Esophagus squamous epithelium (tissue), 5 donors: ENCODE measurements at regions not wholly inside any gene's neighbourhood (a gene's known extent, or its start where the extent isn't known, plus 50 kb on each side); places are given as distances from the start of the nearest gene placed in this dataset.

ENCODE experiments used
- DNase-seq: peaks from one replicate; lab custom pipeline; 2025; lab: John Stamatoyannopoulos, UW
- H3K27ac ChIP-seq, 4 donors: fragments of 200-600 bp; sonication (generic); one replicate each; pipeline ENCODE4 v1.5.1; 2016 to 2019; ENCODE audit warnings: mild to moderate bottlenecking in 1 of 4
- H3K27me3 ChIP-seq, 4 donors: fragments of 200-600 bp; sonication (generic); 1 replicate in 3 of 4; 2 replicates in 1 of 4; pipeline versions ENCODE4 v1.5.1 to v1.6.0; 2017 to 2021; ENCODE audit warnings: antibody characterized with exemption in 1 of 4
- H3K36me3 ChIP-seq, 3 donors: fragments of 200-600 bp; sonication (generic); one replicate each; pipeline ENCODE4 v1.5.1; 2016 to 2019
- H3K4me1 ChIP-seq, 3 donors: fragments of 200-600 bp; sonication (generic); one replicate each; pipeline ENCODE4 v1.5.1; 2017 to 2019
- H3K4me3 ChIP-seq, 4 donors: fragments of 200-600 bp; sonication (generic); 1 replicate in 3 of 4; 2 replicates in 1 of 4; pipeline ENCODE4 v1.5.1; 2016 to 2019; ENCODE audit warnings: mild to moderate bottlenecking in 2 of 4, moderate library complexity in 1 of 4
- H3K9me3 ChIP-seq, 3 donors: fragments of 200-600 bp; sonication (generic); one replicate each; pipeline ENCODE4 v1.5.1; 2016 to 2019
- POLR2A ChIP-seq, 4 donors: fragments of 450-650 bp; IDR thresholded peaks; one replicate each; pipeline ENCODE4 v1.6.1; 2017; ENCODE audit warnings: antibody characterized with exemption in 4 of 4, mild to moderate bottlenecking in 4 of 4, moderate library complexity in 3 of 4
- WGBS, 2 donors: methylation state at CpG; one replicate each; pipeline ENCODE4 v1.1.5; 2018; 5-methylcytosine and 5-hydroxymethylcytosine counted together
- intact Hi-C: fragments of 100-400 bp; cut with DNase I; formaldehyde crosslinking; loops from one replicate; pipeline ENCODE4 v1.15.0; 2022
- TF ChIP-seq, protein P1 (sequence below), 6 experiments: fragments of 450-650 bp in 4 of 6; fragments of 200-600 bp in 2 of 6; sonication (generic) in 2 of 6; IDR thresholded peaks; one replicate each; pipeline ENCODE4 v1.5.1; 2016 to 2019; ENCODE audit warnings: antibody characterized with exemption in 6 of 6, mild to moderate bottlenecking in 4 of 6, moderate library complexity in 4 of 6
- donor health status: DM: yes; HTN: yes; CAD: no.

DNA sequence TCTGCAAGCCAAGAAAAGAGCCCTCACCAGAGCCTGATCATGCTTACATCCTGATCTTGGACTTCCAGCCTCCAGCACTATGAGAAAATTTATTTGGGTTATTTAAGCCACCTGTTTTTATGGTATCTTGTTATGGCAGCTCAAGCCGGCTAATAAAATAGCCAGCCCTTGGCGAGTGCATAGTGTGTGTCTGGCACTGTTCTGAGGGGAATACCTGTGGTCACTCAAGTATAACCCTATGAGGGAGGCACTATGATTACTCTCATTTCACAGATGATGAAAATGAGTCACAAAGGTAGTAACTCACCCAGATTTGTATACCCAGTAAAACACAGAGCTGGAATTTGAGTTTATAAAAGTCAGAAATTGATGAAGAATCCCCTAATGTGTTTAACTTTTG is 556.9 kb upstream of the SETBP1 start:
- Histone ChIP-seq H3K36me3 (no peaks in the 10 kb centered on the region), H3K27me3 (no peaks in the 10 kb centered on the region), H3K4me3 (no peak overlapping the region), H3K27ac (no peak overlapping the region), H3K4me1 (no peaks in the 10 kb centered on the region), H3K9me3 (no peaks in the 10 kb centered on the region)
- TF ChIP-seq POLR2A (IDR thresholded peaks at IDR 0.05), result no peak
- TF ChIP-seq, protein P1, sequence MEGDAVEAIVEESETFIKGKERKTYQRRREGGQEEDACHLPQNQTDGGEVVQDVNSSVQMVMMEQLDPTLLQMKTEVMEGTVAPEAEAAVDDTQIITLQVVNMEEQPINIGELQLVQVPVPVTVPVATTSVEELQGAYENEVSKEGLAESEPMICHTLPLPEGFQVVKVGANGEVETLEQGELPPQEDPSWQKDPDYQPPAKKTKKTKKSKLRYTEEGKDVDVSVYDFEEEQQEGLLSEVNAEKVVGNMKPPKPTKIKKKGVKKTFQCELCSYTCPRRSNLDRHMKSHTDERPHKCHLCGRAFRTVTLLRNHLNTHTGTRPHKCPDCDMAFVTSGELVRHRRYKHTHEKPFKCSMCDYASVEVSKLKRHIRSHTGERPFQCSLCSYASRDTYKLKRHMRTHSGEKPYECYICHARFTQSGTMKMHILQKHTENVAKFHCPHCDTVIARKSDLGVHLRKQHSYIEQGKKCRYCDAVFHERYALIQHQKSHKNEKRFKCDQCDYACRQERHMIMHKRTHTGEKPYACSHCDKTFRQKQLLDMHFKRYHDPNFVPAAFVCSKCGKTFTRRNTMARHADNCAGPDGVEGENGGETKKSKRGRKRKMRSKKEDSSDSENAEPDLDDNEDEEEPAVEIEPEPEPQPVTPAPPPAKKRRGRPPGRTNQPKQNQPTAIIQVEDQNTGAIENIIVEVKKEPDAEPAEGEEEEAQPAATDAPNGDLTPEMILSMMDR (IDR thresholded peaks at IDR 0.05), result no peak
- intact Hi-C loops, result no loop called here
- 50 to 54% methylated on average over 2 of the region's 2 CpGs for WGBS, 2 donors
- no peak for DNase-seq

DNA sequence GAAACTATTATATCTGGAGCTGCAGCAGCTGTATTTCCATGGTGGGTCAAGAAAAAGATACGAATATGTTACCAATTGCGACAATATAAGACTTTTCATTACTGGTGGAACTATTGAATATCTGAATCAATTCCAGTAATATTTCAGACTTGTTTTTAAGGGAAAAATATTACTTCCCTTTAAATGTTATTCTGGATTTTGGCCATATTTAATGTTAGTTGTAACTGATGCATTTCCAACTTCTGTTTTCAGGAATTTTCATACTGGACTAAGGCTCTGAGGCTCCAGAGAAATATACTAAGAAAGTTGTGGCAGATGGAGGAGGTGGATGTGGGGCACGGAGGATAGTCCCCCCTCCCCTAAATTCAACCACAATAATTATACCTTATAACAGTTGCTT is 555.2 kb upstream of the SETBP1 start:
- no peaks in the 10 kb centered on the region for H3K27me3 ChIP-seq
- no peak for DNase-seq
- H3K27ac ChIP-seq, result no peak overlapping the region
- no peak overlapping the region for H3K4me3 ChIP-seq
- TF ChIP-seq, protein P1 (IDR thresholded peaks at IDR 0.05), result no peak
- no peak for TF ChIP-seq POLR2A (IDR thresholded peaks at IDR 0.05)
- intact Hi-C loops, result no loop called here
- H3K4me1 ChIP-seq, result no peaks in the 10 kb centered on the region
- H3K36me3 ChIP-seq, result no peaks in the 10 kb centered on the region
- 91% methylated on average over 3 of the region's 3 CpGs for WGBS, 2 donors
- H3K9me3 ChIP-seq, result no peaks in the 10 kb centered on the region

DNA sequence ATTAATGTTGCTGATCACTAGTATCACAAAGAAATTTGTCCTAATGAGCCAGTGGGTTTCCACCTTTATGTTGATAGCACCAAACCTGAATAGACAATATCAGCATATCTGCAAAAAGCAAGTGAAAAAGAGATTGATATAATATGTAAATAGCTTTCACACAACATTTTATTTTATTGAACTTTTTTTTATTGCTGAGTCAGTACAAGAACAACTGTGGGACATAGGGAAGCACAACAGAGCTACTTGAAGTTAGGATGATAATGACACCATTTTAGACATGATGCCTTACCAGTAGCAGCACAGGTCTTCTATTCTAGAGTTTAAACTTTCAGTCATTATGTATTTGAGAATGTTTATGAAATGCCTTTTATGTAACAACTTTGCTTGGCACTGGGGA is 554.1 kb upstream of the SETBP1 start:
- Histone ChIP-seq H3K27ac (no peak overlapping the region), H3K4me3 (no peak overlapping the region), H3K27me3 (no peaks in the 10 kb centered on the region), H3K36me3 (no peaks in the 10 kb centered on the region), H3K4me1 (no peaks in the 10 kb centered on the region), H3K9me3 (no peaks in the 10 kb centered on the region)
- TF ChIP-seq, protein P1 (IDR thresholded peaks at IDR 0.05), result no peak
- TF ChIP-seq POLR2A (IDR thresholded peaks at IDR 0.05), result no peak
- intact Hi-C loops, result no loop called here
- no peak for DNase-seq

DNA sequence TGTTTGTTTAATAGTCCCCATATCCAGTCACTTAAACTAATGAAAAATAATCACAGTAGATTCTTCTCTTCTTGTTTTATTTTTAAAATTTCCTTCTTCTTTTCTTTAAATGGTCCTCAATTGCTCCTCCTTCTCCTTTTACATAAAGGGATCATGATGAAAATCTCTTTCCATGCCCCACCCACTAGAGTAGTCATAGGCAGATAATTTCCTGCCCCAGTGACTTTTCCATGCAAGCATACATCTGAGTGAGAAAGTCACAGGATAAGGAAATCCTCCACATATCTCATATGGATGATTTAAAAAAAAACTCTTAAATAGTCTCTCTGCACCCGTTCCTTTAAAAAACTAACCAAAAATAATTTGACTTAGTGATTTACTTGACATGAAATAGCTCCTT is 552.3 kb upstream of the SETBP1 start:
- Histone ChIP-seq H3K36me3 (no peaks in the 10 kb centered on the region), H3K9me3 (no peaks in the 10 kb centered on the region), H3K4me1 (no peaks in the 10 kb centered on the region), H3K27ac (no peak overlapping the region), H3K27me3 (no peaks in the 10 kb centered on the region), H3K4me3 (no peak overlapping the region)
- intact Hi-C loops, result no loop called here
- no peak for TF ChIP-seq POLR2A (IDR thresholded peaks at IDR 0.05)
- TF ChIP-seq, protein P1 (IDR thresholded peaks at IDR 0.05), result no peak
- 60 to 72% methylated on average over 1 of the region's 1 CpG for WGBS, 2 donors
- DNase-seq, result no peak

DNA sequence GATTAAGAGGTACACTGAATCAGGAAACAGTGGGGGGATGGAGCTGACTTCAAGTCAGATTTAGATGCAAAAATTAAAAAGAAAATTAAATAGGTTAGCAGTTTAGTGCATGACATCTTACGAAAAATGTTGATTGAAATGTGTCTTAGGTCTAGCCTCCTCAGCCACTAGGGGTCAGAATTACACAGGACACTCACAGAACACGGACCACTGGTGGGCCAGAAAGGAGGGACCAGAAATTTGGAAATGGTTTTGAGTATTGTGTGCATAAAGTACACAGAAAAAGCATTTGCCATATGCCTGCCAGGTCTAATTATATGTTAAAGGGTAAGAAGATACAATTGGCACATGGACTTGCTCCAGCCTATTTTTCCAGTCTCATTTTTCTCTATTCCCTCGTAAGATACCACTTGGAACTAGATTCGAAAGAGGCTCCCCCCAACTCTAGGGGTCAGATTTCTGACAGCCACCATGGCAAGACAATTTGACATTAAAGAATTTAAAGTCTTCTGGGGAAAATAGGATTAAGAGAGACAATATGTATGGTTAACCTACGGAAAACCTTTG is 550.2 kb upstream of the SETBP1 start:
- DNase-seq, result no peak
- H3K4me1 ChIP-seq, result no peaks in the 10 kb centered on the region
- intact Hi-C loops, result no loop called here
- H3K4me3 ChIP-seq, result no peak overlapping the region
- no peaks in the 10 kb centered on the region for H3K27me3 ChIP-seq
- TF ChIP-seq, protein P1 (IDR thresholded peaks at IDR 0.05), result peak; percentile 29 to 68 (median 60)
- TF ChIP-seq POLR2A (IDR thresholded peaks at IDR 0.05), result no peak
- WGBS, 2 donors, result 39 to 49% methylated on average over 5 of the region's 5 CpGs
- no peaks in the 10 kb centered on the region for H3K36me3 ChIP-seq
- H3K9me3 ChIP-seq, result no peaks in the 10 kb centered on the region
- H3K27ac ChIP-seq, result no peak overlapping the region
